HG03432 (cell line): ENCODE measurements at regions not wholly inside any gene's neighbourhood (a gene's known extent, or its start where the extent isn't known, plus 50 kb on each side); places are given as distances from the start of the nearest gene placed in this dataset.
"Not testable (repeated sequence)": the region's sequence is repeated elsewhere in the genome, so short reads cannot be mapped to it uniquely, and the experiment has no call there.

Experiments used
- ATAC-seq: cut with Tn5 transposase; IDR thresholded peaks from one replicate; pipeline ENCODE4 v1.9.1; 2021; ENCODE audit warnings: mild to moderate bottlenecking, moderate library complexity; ENCODE audit not compliant: unreplicated experiment

DNA sequence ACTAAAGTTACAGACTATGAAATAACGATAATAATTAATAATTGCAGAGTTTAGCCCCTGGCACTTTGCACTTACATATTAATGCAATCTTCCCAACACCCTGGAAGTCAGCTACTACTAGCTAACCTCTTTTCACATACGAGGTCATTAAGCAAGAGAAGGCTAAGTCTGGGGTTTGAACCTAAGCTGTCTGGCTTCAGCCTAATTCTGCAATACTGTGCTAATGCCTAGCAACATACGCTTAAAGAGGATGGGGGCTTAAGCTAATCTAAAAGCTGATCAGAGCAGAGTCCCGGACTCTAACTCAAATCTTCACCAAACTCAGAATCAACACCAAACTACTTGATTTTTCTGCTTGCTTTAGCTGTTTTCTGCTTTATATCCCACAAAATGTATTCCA lies 168.7 kb upstream of the GNAI1 start:
- no peak for ATAC-seq

GRCh38 chr7:79964463-79964862 lies 170.2 kb upstream of the GNAI1 start:
- no peak for ATAC-seq

- ATAC-seq, result no peak
Measured at GRCh38 chr7:79953130-79953529, 181.5 kb upstream of the GNAI1 start.

DNA sequence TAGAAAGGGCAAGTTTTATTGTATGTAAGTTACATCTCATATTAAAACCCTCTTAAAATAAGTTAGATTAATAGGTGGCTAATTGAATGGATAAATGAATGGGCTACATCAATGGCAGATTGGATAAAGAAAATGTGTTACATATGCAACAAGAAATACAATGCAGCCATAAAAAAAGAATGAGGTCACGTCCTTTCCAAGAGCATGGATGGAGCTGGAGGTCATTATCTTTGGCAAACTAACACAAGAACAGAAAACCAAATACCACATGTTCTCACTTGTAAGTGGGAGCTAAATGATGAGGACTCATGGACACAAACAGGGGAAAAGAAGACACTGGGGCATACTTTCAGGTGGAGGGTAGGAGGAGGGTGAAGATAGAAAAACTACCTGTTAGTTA lies 182.2 kb upstream of the GNAI1 start:
- ATAC-seq, result no peak

GRCh38 chr7:79951415-79951814 lies 183.2 kb upstream of the GNAI1 start:
- no peak for ATAC-seq

- no peak for ATAC-seq
Measured at GRCh38 chr7:79949778-79950177, 184.9 kb upstream of the GNAI1 start.

DNA sequence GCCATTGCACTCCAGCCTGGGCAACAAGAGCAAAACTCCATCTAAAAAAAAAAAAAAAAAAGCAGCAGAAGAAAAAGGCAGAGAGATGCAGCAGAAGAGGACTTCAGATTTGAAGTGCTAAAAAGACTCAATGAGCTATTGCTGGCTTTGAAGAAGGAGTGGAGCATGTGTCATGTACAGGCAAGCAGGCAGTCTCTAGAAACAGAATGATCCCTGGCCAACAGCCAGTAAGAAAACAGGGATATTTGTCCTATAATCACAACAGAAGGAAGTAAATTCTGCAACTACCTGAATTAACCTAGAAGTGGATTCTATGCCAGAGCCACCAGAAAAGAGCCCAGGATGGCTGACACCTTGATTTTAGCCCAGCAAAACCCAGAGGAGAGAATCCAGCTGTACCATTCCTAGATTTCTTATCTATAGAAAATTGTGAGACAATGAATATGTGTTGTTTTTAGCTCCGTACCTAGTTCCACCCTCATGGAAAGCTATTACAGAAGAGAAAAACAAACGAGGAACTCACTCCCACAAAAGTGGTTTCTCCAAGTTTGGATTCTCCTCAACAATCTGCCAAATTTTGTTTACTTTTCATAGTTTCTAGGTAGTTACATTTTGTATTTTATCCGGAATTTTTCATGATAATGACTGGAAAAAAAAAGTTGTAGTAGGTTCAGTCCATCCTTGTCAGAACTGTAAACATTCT lies 198.2 kb upstream of the GNAI1 start:
- no peak for ATAC-seq

DNA sequence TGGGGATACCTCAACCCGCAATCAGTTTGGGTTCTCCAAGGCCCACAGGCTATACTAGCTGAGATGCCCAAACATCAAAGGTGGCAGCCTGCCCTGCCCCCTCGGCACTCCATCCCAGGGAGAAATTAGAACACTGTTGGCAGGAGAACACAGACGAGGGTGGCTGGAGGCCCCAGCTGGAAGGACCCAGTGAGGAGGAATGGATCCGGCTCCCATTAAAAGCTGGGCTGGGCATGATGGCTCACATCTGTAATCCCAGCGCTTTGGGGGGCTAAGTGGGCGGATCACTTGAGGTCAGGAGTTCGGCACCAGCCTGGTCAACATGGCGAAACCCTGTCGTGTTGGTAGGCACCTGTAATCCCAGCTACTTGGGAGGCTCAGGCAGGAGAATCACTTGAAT lies 199.9 kb upstream of the GNAI1 start:
- ATAC-seq, result no peak

DNA sequence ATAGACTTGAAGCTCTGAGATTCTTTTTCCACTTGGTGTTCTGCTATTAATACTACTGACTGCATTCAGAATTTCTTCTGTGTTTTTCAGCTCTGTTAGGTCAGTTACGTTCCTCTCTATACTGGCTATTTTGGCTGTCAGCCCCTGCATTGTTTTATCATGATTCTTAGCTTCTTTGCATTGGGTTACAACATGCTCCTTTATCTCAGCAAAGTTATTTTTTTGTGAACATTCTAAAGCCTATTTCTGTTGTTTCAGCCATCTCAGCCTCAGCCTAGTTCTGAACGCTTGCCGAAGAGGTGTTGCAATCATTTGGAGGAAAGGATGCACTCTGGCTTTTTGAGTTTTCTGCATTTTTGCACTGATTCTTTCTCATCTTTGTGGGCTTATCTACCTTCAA lies 201.5 kb upstream of the GNAI1 start:
- no peak for ATAC-seq

GRCh38 chr7:79930604-79931003 lies 204.0 kb upstream of the GNAI1 start:
- no peak for ATAC-seq

DNA sequence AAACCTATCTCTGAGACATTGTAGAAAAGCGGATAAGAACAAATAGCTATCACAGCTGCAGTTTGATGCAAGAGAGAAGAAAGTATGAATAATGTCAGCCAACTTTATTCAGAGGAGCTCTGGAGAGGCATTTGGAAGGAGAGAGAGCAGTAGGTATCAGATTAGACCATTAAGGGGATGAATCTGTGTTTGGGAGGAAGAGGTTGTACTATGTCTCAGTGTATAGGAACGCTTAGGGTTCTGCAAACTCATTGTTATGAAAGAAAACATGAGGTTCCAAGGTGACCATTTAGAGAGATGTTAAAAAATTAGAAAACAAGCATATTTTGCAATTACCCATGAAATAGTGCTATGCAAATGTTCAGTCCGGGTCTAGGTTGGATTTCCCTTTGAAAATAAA lies 207.5 kb upstream of the GNAI1 start:
- no peak for ATAC-seq

- ATAC-seq, result no peak
Measured at GRCh38 chr7:79923953-79924352, 210.7 kb upstream of the GNAI1 start.

GRCh38 chr7:79922894-79923293 lies 211.7 kb upstream of the GNAI1 start:
- ATAC-seq, result no peak

DNA sequence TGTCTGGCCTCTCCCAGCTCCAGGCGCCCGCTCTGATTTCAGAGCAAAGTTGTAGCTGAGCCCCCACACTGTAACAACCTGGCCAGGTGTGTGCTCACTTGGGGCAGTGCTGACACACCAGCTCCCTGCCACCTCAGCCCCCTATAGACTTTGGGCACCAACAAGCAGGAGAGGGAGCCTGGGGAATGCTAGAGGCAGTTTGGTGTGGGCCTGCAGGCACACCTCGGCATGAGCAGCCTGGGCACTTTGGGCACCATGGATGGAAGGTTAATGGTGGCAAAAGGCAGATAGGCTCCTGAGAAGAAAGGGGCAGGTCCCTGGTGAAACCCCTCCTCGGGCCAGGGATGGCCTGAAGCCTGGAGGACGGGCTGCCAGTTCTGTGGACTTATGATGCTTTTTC lies 212.7 kb upstream of the GNAI1 start:
- no peak for ATAC-seq

DNA sequence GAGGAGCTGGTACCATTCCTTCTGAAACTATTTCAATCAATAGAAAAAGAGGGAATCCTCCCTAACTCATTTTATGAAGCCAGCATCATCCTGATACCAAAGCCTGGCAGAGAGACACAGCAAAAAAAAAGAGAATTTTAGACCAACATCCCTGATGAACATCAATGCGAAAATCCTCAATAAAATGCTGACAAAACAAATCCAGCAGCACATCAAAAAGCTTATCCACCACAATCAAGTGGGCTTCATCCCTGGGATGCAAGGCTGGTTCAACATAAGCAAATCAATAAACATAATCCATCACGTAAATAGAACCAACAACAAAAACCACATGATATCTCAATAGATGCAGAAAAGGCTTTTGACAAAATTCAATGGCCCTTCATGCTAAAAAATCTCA lies 216.0 kb upstream of the GNAI1 start:
- ATAC-seq, result not testable (repeated sequence)

DNA sequence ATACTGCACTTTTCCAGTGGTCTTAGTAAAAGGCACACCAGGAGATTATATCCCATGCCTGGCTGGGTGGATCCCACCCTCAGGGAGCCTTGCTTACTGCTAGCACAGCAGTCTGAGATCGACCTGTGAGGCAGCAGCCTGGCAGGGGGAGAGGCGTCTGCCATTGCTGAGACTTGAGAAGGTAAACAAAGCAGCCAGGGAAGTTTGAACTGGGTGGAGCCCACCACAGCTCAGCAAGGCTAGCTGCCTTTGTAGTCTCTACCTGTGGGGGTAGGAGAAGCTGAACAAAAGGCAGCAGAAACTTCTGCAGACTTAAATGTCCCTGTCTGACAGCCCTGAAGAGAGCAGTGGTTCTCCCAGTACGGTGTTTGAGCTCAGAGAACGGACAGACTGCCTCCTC lies 219.3 kb upstream of the GNAI1 start:
- not testable (repeated sequence) for ATAC-seq

GRCh38 chr7:79912213-79912633 lies 222.4 kb upstream of the GNAI1 start:
- ATAC-seq, result no peak

DNA sequence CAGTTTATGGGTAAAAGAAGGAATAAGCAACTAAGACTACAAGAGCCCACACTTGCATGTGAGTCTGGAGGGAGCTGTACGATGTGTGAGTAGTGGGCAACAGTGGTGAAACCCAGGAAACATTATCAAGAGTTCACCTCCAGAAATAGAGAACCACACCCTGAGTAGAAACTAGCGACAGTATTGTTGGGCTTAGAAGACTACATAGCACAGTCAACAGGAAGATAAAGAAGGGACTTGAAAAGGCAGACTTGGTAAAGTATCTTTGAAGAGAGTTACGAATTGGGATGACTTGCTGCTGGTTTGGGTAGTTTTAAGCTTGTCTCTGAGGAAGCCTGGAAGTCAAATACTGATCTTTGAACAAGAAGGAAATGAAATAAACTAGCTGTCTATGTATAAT lies 223.2 kb upstream of the GNAI1 start:
- ATAC-seq, result no peak

DNA sequence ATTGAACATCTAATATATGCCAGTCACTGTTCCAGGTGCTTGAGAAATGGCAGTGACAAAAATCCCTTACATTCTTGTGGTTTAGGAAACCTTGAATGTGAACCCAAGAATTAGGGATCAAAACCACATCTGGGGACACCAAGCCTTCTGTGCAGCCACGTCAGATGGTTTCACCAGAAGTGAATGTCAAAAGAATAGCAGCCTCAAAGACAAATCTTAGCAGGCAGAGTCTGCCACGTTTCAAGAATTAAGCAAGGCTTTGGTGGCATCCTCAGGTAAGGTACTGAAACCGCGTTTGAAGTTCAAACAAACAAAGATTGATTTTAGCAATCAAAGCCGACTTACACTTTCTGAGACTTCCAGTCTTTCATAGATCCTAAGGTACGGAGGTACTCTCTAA lies 225.5 kb upstream of the GNAI1 start:
- ATAC-seq, result no peak

- ATAC-seq, result no peak
Measured at GRCh38 chr7:79897166-79897565, 237.5 kb upstream of the GNAI1 start.

DNA sequence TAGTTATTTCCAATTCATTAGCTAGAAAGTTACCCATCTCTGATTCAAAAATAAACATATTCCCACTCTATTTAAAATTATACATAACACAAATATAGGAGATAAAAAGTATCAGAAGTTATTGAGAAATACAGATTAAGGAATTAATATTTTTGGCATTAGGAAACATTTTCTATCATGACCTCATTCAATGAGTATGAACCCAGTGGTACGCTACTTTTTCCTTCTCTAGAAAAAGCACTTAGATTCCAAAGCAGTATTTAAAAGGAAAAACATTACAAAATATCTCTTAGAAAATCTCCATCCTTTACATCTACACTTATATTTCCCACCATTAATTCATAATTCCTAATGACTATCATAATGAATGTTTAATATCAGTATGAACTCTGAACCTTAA lies 240.6 kb upstream of the GNAI1 start:
- no peak for ATAC-seq

DNA sequence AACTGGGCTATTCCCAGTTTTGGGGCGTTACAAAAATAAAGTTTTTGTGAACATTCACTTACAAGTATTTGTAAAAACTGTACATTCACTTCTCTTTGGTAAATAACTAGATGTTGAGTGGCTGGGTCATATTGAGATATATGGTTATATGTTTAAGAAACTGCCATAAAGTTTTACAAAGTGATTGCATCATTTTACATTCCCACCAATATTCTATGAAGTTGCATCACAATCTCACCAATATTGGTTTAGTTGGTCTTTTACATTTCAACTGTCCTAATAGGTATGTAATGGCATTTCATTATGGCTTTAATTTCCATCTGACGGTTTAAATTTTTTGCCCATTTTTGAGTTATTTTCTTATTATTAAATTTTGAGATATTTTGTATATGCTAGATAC lies 251.7 kb upstream of the GNAI1 start:
- ATAC-seq, result no peak

DNA sequence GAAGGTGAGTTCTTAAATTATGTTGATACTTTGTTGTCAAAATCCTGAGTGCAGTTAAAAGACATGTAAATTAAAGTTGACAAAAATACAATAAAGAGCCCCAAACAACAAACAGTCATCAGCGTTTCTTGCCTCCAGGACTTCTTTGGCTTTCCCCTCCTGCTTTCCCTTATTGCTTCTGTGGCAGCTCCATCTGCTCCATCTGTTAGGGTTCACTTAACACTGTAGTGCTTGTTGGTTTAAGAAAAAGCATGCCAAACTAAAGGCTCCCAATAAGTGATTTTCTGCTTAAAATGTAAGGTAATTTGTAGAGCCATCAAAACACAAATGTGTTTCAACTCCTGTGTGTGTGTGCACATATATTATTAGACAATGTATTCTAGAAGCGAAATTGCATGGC lies 254.3 kb upstream of the GNAI1 start:
- ATAC-seq, result no peak
